ENCODE measurements at regions not wholly inside any gene's neighbourhood (a gene's known extent, or its start where the extent isn't known, plus 50 kb on each side); places are given as distances from the start of the nearest gene placed in this dataset.

DNA sequence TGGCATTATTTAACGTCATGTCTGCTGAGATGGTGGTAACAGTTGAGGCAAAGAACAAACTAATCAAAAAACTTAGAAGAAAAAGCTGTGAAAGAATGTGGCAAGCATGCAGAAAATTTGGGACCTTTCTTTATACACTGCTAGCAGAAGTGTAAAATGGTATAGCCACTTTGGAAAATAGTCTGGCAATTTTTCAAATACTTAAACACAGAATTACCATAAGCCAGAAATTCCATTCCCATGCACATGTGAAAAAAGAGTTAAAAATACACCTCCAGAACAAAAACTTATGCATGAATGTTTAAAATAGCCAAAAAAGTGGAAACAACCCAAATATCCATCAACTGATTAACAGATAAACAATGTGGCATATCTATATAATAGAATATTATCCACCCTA, 613.3 kb downstream of the TBL1XR1 start (continued):
- TF ChIP-seq ZNF318 (IDR thresholded peaks at IDR 0.05; ENCODE audit: borderline replicate concordance in 1 of 2, low read depth in 1 of 2), result no peak
- TF ChIP-seq NFXL1 (CRISPR knock-in tag; IDR thresholded peaks at IDR 0.05), result no peak
- TF ChIP-seq, protein P1, sequence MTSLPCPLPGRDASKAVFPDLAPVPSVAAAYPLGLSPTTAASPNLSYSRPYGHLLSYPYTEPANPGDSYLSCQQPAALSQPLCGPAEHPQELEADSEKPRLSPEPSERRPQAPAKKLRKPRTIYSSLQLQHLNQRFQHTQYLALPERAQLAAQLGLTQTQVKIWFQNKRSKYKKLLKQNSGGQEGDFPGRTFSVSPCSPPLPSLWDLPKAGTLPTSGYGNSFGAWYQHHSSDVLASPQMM (CRISPR knock-in tag; IDR thresholded peaks at IDR 0.05), result no peak
- no peak for TF ChIP-seq NCOR1 (IDR thresholded peaks at IDR 0.05)
- TF ChIP-seq MAX (CRISPR knock-in tag; IDR thresholded peaks at IDR 0.05), result no peak
- TF ChIP-seq ZNF12 (CRISPR knock-in tag; IDR thresholded peaks at IDR 0.05), result no peak

All from K562 (cell line).